H1 (cell line): ENCODE measurements at regions not wholly inside any gene's neighbourhood (a gene's known extent, or its start where the extent isn't known, plus 50 kb on each side); places are given as distances from the start of the nearest gene placed in this dataset.

Experiments
- CTCF ChIA-PET: fragments of 300-600 bp; sonication (Branson Sonifier 250); formaldehyde crosslinking; loops from one replicate; lab custom pipeline; 2021; ENCODE audit not compliant: partially characterized antibody; lab: Charles Lee
- POLR2A ChIA-PET: fragments of 300-600 bp; sonication (Branson Sonifier 250); formaldehyde crosslinking; loops from one replicate; lab custom pipeline; 2021; ENCODE audit warnings: inconsistent platforms; ENCODE audit not compliant: partially characterized antibody; lab: Charles Lee
- DNase-seq, 2 experiments: peaks; one replicate each; pipeline versions ENCODE4 v3.0.0 to v3.0.0-alpha.2; 2010 to 2022; ENCODE audit warnings: low spot score in 2 of 2, low read depth in 1 of 2, mixed read lengths in 1 of 2
- FAIRE-seq: peaks from 2 replicates; lab custom pipeline; 2011; peaks lifted over from hg19 to GRCh38; lab: Jason Lieb, UNC
- H2AFZ ChIP-seq: 2 replicates; pipeline ENCODE4 v1.8.1; 2012; ENCODE audit warnings: low read length, inconsistent platforms
- H2AK5ac ChIP-seq: 2 replicates; pipeline ENCODE4 v1.6.1; 2013; ENCODE audit warnings: low read depth, low read length
- H2BK120ac ChIP-seq: replicated peaks from 2 replicates; pipeline ENCODE3; 2013; ENCODE audit warnings: low read depth, low read length, inconsistent platforms
- H2BK12ac ChIP-seq: 2 replicates; pipeline ENCODE4 v1.6.1; 2013; ENCODE audit warnings: low read depth, low read length
- H2BK15ac ChIP-seq: 2 replicates; pipeline ENCODE4 v1.6.1; 2013; ENCODE audit warnings: low read length
- H2BK20ac ChIP-seq: 2 replicates; pipeline ENCODE4 v1.6.1; 2013; ENCODE audit warnings: low read length
- H2BK5ac ChIP-seq: 2 replicates; pipeline ENCODE4 v1.6.1; 2013; ENCODE audit warnings: low read depth, low read length
- H3K14ac ChIP-seq: 2 replicates; pipeline ENCODE4 v1.6.1; 2013; ENCODE audit warnings: inconsistent platforms; ENCODE audit not compliant: insufficient read length
- H3K18ac ChIP-seq: 2 replicates; pipeline ENCODE4 v1.6.1; 2013; ENCODE audit warnings: low read length; ENCODE audit errors: extremely low read depth
- H3K23ac ChIP-seq: 2 replicates; pipeline ENCODE4 v1.6.1; 2013; ENCODE audit warnings: inconsistent platforms; ENCODE audit not compliant: insufficient read length
- H3K23me2 ChIP-seq: 2 replicates; pipeline ENCODE4 v1.6.1; 2013; ENCODE audit warnings: low read depth, low read length
- H3K27ac ChIP-seq: 2 replicates; pipeline ENCODE4 v1.6.1; 2011; ENCODE audit warnings: low read depth, low read length, inconsistent platforms
- H3K27me3 ChIP-seq, 4 experiments: replicated peaks in 1 of 4; 1 replicate in 1 of 4; 2 replicates in 3 of 4; pipeline versions ENCODE4 v1.6.1 to v1.8.1; 2011 to 2013; ENCODE audit warnings: low read length in 3 of 4, mild to moderate bottlenecking in 3 of 4, inconsistent platforms in 2 of 4, mixed read lengths in 2 of 4, moderate library complexity in 1 of 4; ENCODE audit not compliant: control insufficient read depth in 3 of 4, insufficient read depth in 3 of 4; ENCODE audit errors: extremely low read depth in 1 of 4
- H3K36me3 ChIP-seq, 4 experiments: 2 replicates each; pipeline versions ENCODE4 v1.6.1 to v1.8.1; 2011 to 2013; ENCODE audit warnings: mild to moderate bottlenecking in 4 of 4, low read length in 3 of 4, moderate library complexity in 2 of 4, control low read depth in 1 of 4, inconsistent platforms in 1 of 4; ENCODE audit not compliant: insufficient read depth in 4 of 4, control insufficient read depth in 2 of 4
- H3K4ac ChIP-seq: replicated peaks from 2 replicates; pipeline ENCODE3; 2013; ENCODE audit warnings: low read length, low read depth, mixed read lengths, inconsistent platforms; ENCODE audit not compliant: insufficient read length
- H3K4me1 ChIP-seq, 4 experiments: replicated peaks in 1 of 4; 1 replicate in 1 of 4; 2 replicates in 3 of 4; pipeline versions ENCODE4 v1.6.1 to v1.8.1; 2011 to 2013; ENCODE audit warnings: low read length in 3 of 4, inconsistent platforms in 2 of 4, mixed read lengths in 1 of 4; ENCODE audit not compliant: insufficient read depth in 4 of 4, control insufficient read depth in 3 of 4
- H3K4me2 ChIP-seq, 2 experiments: 2 replicates each; pipeline versions ENCODE4 v1.6.1 to v1.8.1; 2011 to 2013; ENCODE audit warnings: low read depth in 2 of 2, low read length in 2 of 2, control low read depth in 1 of 2, inconsistent platforms in 1 of 2, mild to moderate bottlenecking in 1 of 2; ENCODE audit not compliant: insufficient read depth in 1 of 2
- H3K4me3 ChIP-seq, 4 experiments: fragments of 200-600, 300-600 bp in 1 of 4; sonication (generic), shearing (Covaris generic), sonication (Bioruptor Twin) in 1 of 4; 2 replicates each; pipeline versions ENCODE4 v1.5.1 to v1.8.1; 2011 to 2016; ENCODE audit warnings: low read length in 4 of 4, low read depth in 3 of 4, control low read depth in 2 of 4, inconsistent platforms in 2 of 4, mild to moderate bottlenecking in 2 of 4, mixed read lengths in 1 of 4, moderate library complexity in 1 of 4; ENCODE audit not compliant: insufficient read depth in 2 of 4; ENCODE audit errors: extremely low read depth in 1 of 4
- H3K56ac ChIP-seq: replicated peaks from 2 replicates; pipeline ENCODE3; 2013; ENCODE audit warnings: low read depth, mild to moderate bottlenecking, mixed read lengths, low read length, inconsistent platforms; ENCODE audit not compliant: insufficient read length
- H3K79me1 ChIP-seq: 2 replicates; pipeline ENCODE4 v1.6.1; 2013; ENCODE audit warnings: low read depth, low read length, control low read depth
- H3K79me2 ChIP-seq, 2 experiments: 2 replicates each; pipeline versions ENCODE4 v1.6.1 to v1.8.1; 2012 to 2013; ENCODE audit warnings: low read length in 2 of 2, mild to moderate bottlenecking in 2 of 2, inconsistent platforms in 1 of 2; ENCODE audit not compliant: insufficient read depth in 2 of 2, control insufficient read depth in 1 of 2
- H3K9ac ChIP-seq, 4 experiments: replicated peaks in 1 of 4; 1 replicate in 1 of 4; 2 replicates in 3 of 4; pipeline versions ENCODE4 v1.6.1 to v1.8.1; 2011 to 2013; ENCODE audit warnings: low read depth in 3 of 4, low read length in 3 of 4, control low read depth in 2 of 4, mild to moderate bottlenecking in 2 of 4, moderate library complexity in 2 of 4, inconsistent platforms in 1 of 4; ENCODE audit errors: extremely low read depth in 1 of 4
- H3K9me3 ChIP-seq, 2 experiments: 2 replicates each; pipeline versions ENCODE4 v1.6.1 to v1.8.1; 2012 to 2013; ENCODE audit warnings: mild to moderate bottlenecking in 2 of 2, moderate library complexity in 2 of 2, control low read depth in 1 of 2, inconsistent platforms in 1 of 2, low read depth in 1 of 2, low read length in 1 of 2, mixed read lengths in 1 of 2; ENCODE audit not compliant: insufficient read depth in 2 of 2
- H4K20me1 ChIP-seq, 2 experiments: replicated peaks in 1 of 2; 2 replicates each; pipeline versions ENCODE3 to v1.8.1; 2011 to 2013; ENCODE audit warnings: inconsistent platforms in 2 of 2, low read length in 2 of 2, mild to moderate bottlenecking in 1 of 2; ENCODE audit not compliant: insufficient read depth in 2 of 2, control insufficient read depth in 1 of 2
- H4K5ac ChIP-seq: 2 replicates; pipeline ENCODE4 v1.6.1; 2013; ENCODE audit warnings: low read length, low read depth, mixed read lengths, inconsistent platforms; ENCODE audit not compliant: insufficient read length
- H4K8ac ChIP-seq: 2 replicates; pipeline ENCODE4 v1.8.0; 2013; ENCODE audit warnings: mild to moderate bottlenecking, moderate library complexity, low read length, inconsistent platforms; ENCODE audit not compliant: insufficient read depth; ENCODE audit errors: extremely low read depth
- H4K91ac ChIP-seq: replicated peaks from 2 replicates; pipeline ENCODE3; 2013; ENCODE audit warnings: low read length, mixed read lengths, inconsistent platforms; ENCODE audit not compliant: insufficient read length
- ASH2L ChIP-seq: fragments of 200-600, 300-600 bp; sonication (generic); IDR thresholded peaks from one replicate; pipeline ENCODE4 v1.7.1; 2017; ENCODE audit warnings: low read length
- ATF2 ChIP-seq: IDR thresholded peaks from 2 replicates; pipeline ENCODE4 v1.6.1; 2012; ENCODE audit warnings: low read length, inconsistent platforms
- BCL11A ChIP-seq, 2 experiments: IDR thresholded peaks; one replicate each; pipeline ENCODE4 v1.6.1; 2011; ENCODE audit warnings: low read depth in 2 of 2, low read length in 2 of 2, mild to moderate bottlenecking in 2 of 2
- NANOG ChIP-seq: IDR thresholded peaks from 2 replicates; pipeline ENCODE4 v1.6.1; 2011; ENCODE audit warnings: low read length, low read depth, mild to moderate bottlenecking, inconsistent platforms; ENCODE audit not compliant: insufficient read depth, poor library complexity, severe bottlenecking
- ZNF274 ChIP-seq: IDR thresholded peaks from 2 replicates; pipeline ENCODE4 v1.7.0; 2012; ENCODE audit warnings: low read length, borderline replicate concordance; ENCODE audit errors: extremely low read depth
- WGBS, 2 experiments: shearing (Covaris generic) in 1 of 2; methylation state at CpG; one replicate each; pipeline versions ENCODE4 v1.1.6 to v1.1.7; 2013 to 2015; ENCODE audit warnings: low lambda C conversion rate in 2 of 2, mixed read lengths in 2 of 2, inconsistent platforms in 1 of 2, low coverage in 1 of 2, missing lambda C conversion rate in 1 of 2; ENCODE audit not compliant: insufficient replicate concordance in 2 of 2, insufficient coverage in 1 of 2, insufficient read length in 1 of 2; ENCODE audit errors: extremely low coverage in 1 of 2, missing lambda C conversion rate in 1 of 2; 5-methylcytosine and 5-hydroxymethylcytosine counted together

- Histone ChIP-seq H2BK5ac (no peak overlapping the region), H3K4me2 (no peak overlapping the region), H3K56ac (no peak overlapping the region), H3K79me1 (no peaks in the 10 kb centered on the region), H3K4ac (no peak overlapping the region), H3K18ac (no peak overlapping the region), H2BK20ac (peak overlapping the region; percentile 57; the same call in 1 of the 2 replicates), H3K27ac (no peak overlapping the region), H4K5ac (no peak overlapping the region), H4K8ac (no peak overlapping the region), H3K27me3 (no peaks in the 10 kb centered on the region), H2AFZ (no peak overlapping the region), H3K9me3 (no peaks in the 10 kb centered on the region), H3K23ac (no peak overlapping the region), H3K4me3 (no peak overlapping the region), H4K91ac (no peak overlapping the region), H3K79me2 (no peaks in the 10 kb centered on the region), H3K23me2 (no peaks in the 10 kb centered on the region), H2BK15ac (no peak overlapping the region), H3K4me1 (no peaks in the 10 kb centered on the region; a peak in 1 of 7 replicates), H3K9ac (no peak overlapping the region), H2BK120ac (no peak overlapping the region), H3K36me3 (no peaks in the 10 kb centered on the region), H3K14ac (no peak overlapping the region), H2AK5ac (no peak overlapping the region), H2BK12ac (no peak overlapping the region; the same call in 1 of the 2 replicates), H4K20me1 (no peaks in the 10 kb centered on the region)
- DNase-seq (no peak), FAIRE-seq (no peak)
- POLR2A ChIA-PET, result no interaction called here
- WGBS, 2 experiments, result 84% methylated on average over 5 of the region's 5 CpGs; no CpG with 5 or more reads in 1 of the 2 experiments
- CTCF ChIA-PET, result no interaction called here
- TF ChIP-seq ASH2L, result no peak
- TF ChIP-seq NANOG, result no peak
- no peak for TF ChIP-seq ATF2
- TF ChIP-seq ZNF274, result no peak
- TF ChIP-seq BCL11A (IDR thresholded peaks at IDR 0.05; ENCODE audit: low read depth in 2 of 2, low read length in 2 of 2), result no peak
These were observed 357.0 kb downstream of the TTLL7 start for GRCh38 chr1:83641796-83642443.
